H9 (cell line): ENCODE measurements at regions not wholly inside any gene's neighbourhood (a gene's known extent, or its start where the extent isn't known, plus 50 kb on each side); places are given as distances from the start of the nearest gene placed in this dataset.

ENCODE experiments used
- DNase-seq: peaks from one replicate; pipeline ENCODE4 v3.0.0-alpha.2; 2017
- H2AFZ ChIP-seq: one replicate; pipeline ENCODE4 v1.6.1; 2013; ENCODE audit warnings: mild to moderate bottlenecking, low read length, control low read depth, moderate library complexity
- H2AK5ac ChIP-seq: 2 replicates; pipeline ENCODE4 v1.6.1; 2013; ENCODE audit warnings: low read length, control low read depth, mixed read lengths; ENCODE audit not compliant: insufficient read length
- H2BK120ac ChIP-seq: one replicate; pipeline ENCODE4 v1.6.1; 2013; ENCODE audit warnings: low read depth, mild to moderate bottlenecking, low read length, control low read depth, inconsistent platforms; ENCODE audit not compliant: poor library complexity, severe bottlenecking
- H2BK12ac ChIP-seq: 2 replicates; pipeline ENCODE4 v1.6.1; 2013; ENCODE audit warnings: low read length, control low read depth, mixed read lengths, low read depth; ENCODE audit not compliant: insufficient read length
- H2BK15ac ChIP-seq: 2 replicates; pipeline ENCODE4 v1.6.1; 2013; ENCODE audit warnings: low read depth, low read length, control low read depth
- H2BK20ac ChIP-seq: one replicate; pipeline ENCODE4 v1.6.1; 2013; ENCODE audit warnings: low read depth, mild to moderate bottlenecking, low read length, control low read depth, inconsistent platforms; ENCODE audit not compliant: poor library complexity, severe bottlenecking
- H2BK5ac ChIP-seq: 2 replicates; pipeline ENCODE4 v1.6.1; 2013; ENCODE audit warnings: low read length, control low read depth, mixed read lengths; ENCODE audit not compliant: insufficient read length
- H3K14ac ChIP-seq: 2 replicates; pipeline ENCODE4 v1.6.1; 2013; ENCODE audit warnings: low read length, control low read depth; ENCODE audit not compliant: insufficient read depth
- H3K18ac ChIP-seq: 2 replicates; pipeline ENCODE4 v1.6.1; 2013; ENCODE audit warnings: low read depth, mild to moderate bottlenecking, mixed read lengths, low read length, control low read depth; ENCODE audit not compliant: insufficient read length
- H3K23ac ChIP-seq: 2 replicates; pipeline ENCODE4 v1.6.1; 2013; ENCODE audit warnings: low read length, control low read depth, mixed read lengths, low read depth; ENCODE audit not compliant: insufficient read length
- H3K23me2 ChIP-seq: 2 replicates; pipeline ENCODE4 v1.6.1; 2013; ENCODE audit warnings: low read depth, mild to moderate bottlenecking, mixed read lengths, low read length, control low read depth; ENCODE audit not compliant: insufficient read length, poor library complexity, severe bottlenecking
- H3K27ac ChIP-seq: 2 replicates; pipeline ENCODE4 v1.5.1; 2013; ENCODE audit warnings: low read length, control low read depth, mixed read lengths, low read depth; ENCODE audit not compliant: insufficient read length
- H3K27me3 ChIP-seq: 2 replicates; pipeline ENCODE4 v1.6.1; 2013; ENCODE audit warnings: low read length, control low read depth, inconsistent platforms; ENCODE audit not compliant: insufficient read depth
- H3K4ac ChIP-seq: 2 replicates; pipeline ENCODE4 v1.6.1; 2013; ENCODE audit warnings: low read depth, mild to moderate bottlenecking, control low read depth, inconsistent platforms, low read length, moderate library complexity
- H3K4me1 ChIP-seq: 2 replicates; pipeline ENCODE4 v1.6.1; 2013; ENCODE audit warnings: low read length, control low read depth, inconsistent platforms; ENCODE audit not compliant: insufficient read depth
- H3K4me2 ChIP-seq: 2 replicates; pipeline ENCODE4 v1.6.1; 2013; ENCODE audit warnings: low read length, control low read depth, mixed read lengths; ENCODE audit not compliant: insufficient read length, insufficient read depth
- H3K56ac ChIP-seq: 2 replicates; pipeline ENCODE4 v1.6.1; 2013; ENCODE audit warnings: low read depth, mild to moderate bottlenecking, mixed read lengths, low read length, control low read depth; ENCODE audit not compliant: insufficient read length
- H3K79me1 ChIP-seq: 2 replicates; pipeline ENCODE4 v1.6.1; 2013; ENCODE audit warnings: low read depth, mild to moderate bottlenecking, moderate library complexity, low read length, control low read depth, inconsistent platforms; ENCODE audit not compliant: insufficient read depth, poor library complexity, severe bottlenecking
- H3K79me2 ChIP-seq: 2 replicates; pipeline ENCODE4 v1.6.1; 2013; ENCODE audit warnings: low read length, control low read depth, inconsistent platforms; ENCODE audit not compliant: insufficient read depth
- H3K9ac ChIP-seq: 2 replicates; pipeline ENCODE4 v1.6.1; 2013; ENCODE audit warnings: low read length, control low read depth, mixed read lengths; ENCODE audit not compliant: insufficient read length; ENCODE audit errors: extremely low read depth
- H3K9me3 ChIP-seq: one replicate; pipeline ENCODE4 v1.6.1; 2013; ENCODE audit warnings: low read depth, low read length, inconsistent platforms; ENCODE audit not compliant: control insufficient read depth
- H3T11ph ChIP-seq: one replicate; pipeline ENCODE4 v1.6.1; 2013; ENCODE audit warnings: mild to moderate bottlenecking, low read length, control low read depth, inconsistent platforms
- H4K20me1 ChIP-seq: one replicate; pipeline ENCODE4 v1.6.1; 2013; ENCODE audit not compliant: control insufficient read depth, insufficient read length, insufficient read depth
- H4K5ac ChIP-seq: 2 replicates; pipeline ENCODE4 v1.6.1; 2013; ENCODE audit warnings: low read depth, mild to moderate bottlenecking, mixed read lengths, low read length, control low read depth; ENCODE audit not compliant: insufficient read length
- H4K8ac ChIP-seq: replicated peaks from 2 replicates; pipeline ENCODE4 v1.6.1; 2013; ENCODE audit warnings: low read length, control low read depth, mixed read lengths, low read depth; ENCODE audit not compliant: insufficient read length
- H4K91ac ChIP-seq: 2 replicates; pipeline ENCODE4 v1.6.1; 2013; ENCODE audit warnings: low read depth, mild to moderate bottlenecking, moderate library complexity, mixed read lengths, low read length, control low read depth; ENCODE audit not compliant: insufficient read length
- H3K27ac Mint-ChIP-seq, 3 experiments: 2 replicates in 2 of 3; 3 replicates in 1 of 3; pipeline ENCODE4 v1.8.0; 2020 to 2021; ENCODE audit warnings: mixed read lengths in 3 of 3, mild to moderate bottlenecking in 1 of 3, moderate library complexity in 1 of 3
- H3K27me3 Mint-ChIP-seq: 2 replicates; pipeline ENCODE4 v1.8.0; 2021; ENCODE audit warnings: low read depth, mild to moderate bottlenecking, moderate library complexity, mixed read lengths
- H3K36me3 Mint-ChIP-seq, 3 experiments: 2 replicates in 2 of 3; 3 replicates in 1 of 3; pipeline ENCODE4 v1.8.0; 2020 to 2021; ENCODE audit warnings: low read depth in 3 of 3, mixed read lengths in 3 of 3; ENCODE audit not compliant: insufficient read depth in 1 of 3
- H3K4me1 Mint-ChIP-seq, 2 experiments: 2 replicates each; pipeline ENCODE4 v1.8.0; 2020; ENCODE audit warnings: mixed read lengths in 2 of 2
- H3K4me3 Mint-ChIP-seq, 2 experiments: 2 replicates in 1 of 2; 3 replicates in 1 of 2; pipeline ENCODE4 v1.8.0; 2020 to 2021; ENCODE audit warnings: mild to moderate bottlenecking in 2 of 2, mixed read lengths in 2 of 2, moderate library complexity in 1 of 2
- H3K9me3 Mint-ChIP-seq, 2 experiments: 2 replicates in 1 of 2; 3 replicates in 1 of 2; pipeline ENCODE4 v1.8.0; 2020; ENCODE audit warnings: mild to moderate bottlenecking in 2 of 2, mixed read lengths in 2 of 2, moderate library complexity in 1 of 2
- TF ChIP-seq, protein P1 (sequence below): fragments of 200-600 bp; sonication (generic); conservative IDR thresholded peaks from 3 replicates; pipeline ENCODE4 v1.8.0; 2021; ENCODE audit warnings: antibody characterized with exemption, mild to moderate bottlenecking

DNA sequence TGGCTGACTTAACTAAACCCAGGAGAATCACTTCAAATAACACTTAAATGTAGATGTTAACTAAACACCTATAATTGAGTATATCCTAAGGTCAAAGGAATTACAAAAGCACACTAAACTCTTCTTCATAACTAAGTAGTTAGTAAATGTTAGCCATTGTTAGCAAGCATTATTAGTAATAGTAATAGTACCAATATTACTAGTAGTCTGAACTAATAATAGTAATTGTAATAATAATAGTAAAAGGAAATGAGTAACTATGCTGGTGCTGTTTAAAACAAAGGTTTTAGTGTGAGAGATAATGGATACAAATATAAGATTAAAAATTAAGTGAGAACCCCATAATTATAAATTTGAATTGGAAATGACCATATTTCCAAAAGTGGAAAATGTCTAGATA, 641.9 kb upstream of the RORB start:
- H3K4me1 ChIP-seq, result no peaks in the 10 kb centered on the region
- no peak overlapping the region for H3K4me3 Mint-ChIP-seq

More for the DNA sequence above, 641.9 kb upstream of the RORB start:
- Histone ChIP-seq H4K8ac (no peak overlapping the region), H3K14ac (no peak overlapping the region), H2AFZ (no peak overlapping the region), H2BK12ac (no peak overlapping the region), H3K23me2 (no peaks in the 10 kb centered on the region), H3K56ac (no peak overlapping the region), H4K20me1 (no peaks in the 10 kb centered on the region), H2BK5ac (no peak overlapping the region), H2AK5ac (no peak overlapping the region), H2BK15ac (no peak overlapping the region), H3K18ac (no peak overlapping the region), H3K9me3 (no peaks in the 10 kb centered on the region), H3K27ac (no peak overlapping the region), H3K79me2 (no peaks in the 10 kb centered on the region), H2BK20ac (no peak overlapping the region), H4K91ac (no peak overlapping the region), H3K23ac (no peak overlapping the region), H3K4ac (no peak overlapping the region), H3K4me2 (no peak overlapping the region), H3T11ph (no peak overlapping the region), H3K9ac (no peak overlapping the region), H3K79me1 (no peaks in the 10 kb centered on the region), H3K27me3 (no peaks in the 10 kb centered on the region), H2BK120ac (no peak overlapping the region), H4K5ac (no peak overlapping the region)
- Mint-ChIP-seq H3K27me3 (no peaks in the 10 kb centered on the region), H3K4me1 (no peaks in the 10 kb centered on the region), H3K9me3 (peaks cover 0 to 2% of the 10 kb centered on the region in 2 experiments; a peak in 1 of 5 replicates), H3K27ac (no peak overlapping the region), H3K36me3 (peaks cover 0 to 4% (median 4%) of the 10 kb centered on the region in 3 experiments; a peak in 4 of 7 replicates)
- TF ChIP-seq, protein P1, sequence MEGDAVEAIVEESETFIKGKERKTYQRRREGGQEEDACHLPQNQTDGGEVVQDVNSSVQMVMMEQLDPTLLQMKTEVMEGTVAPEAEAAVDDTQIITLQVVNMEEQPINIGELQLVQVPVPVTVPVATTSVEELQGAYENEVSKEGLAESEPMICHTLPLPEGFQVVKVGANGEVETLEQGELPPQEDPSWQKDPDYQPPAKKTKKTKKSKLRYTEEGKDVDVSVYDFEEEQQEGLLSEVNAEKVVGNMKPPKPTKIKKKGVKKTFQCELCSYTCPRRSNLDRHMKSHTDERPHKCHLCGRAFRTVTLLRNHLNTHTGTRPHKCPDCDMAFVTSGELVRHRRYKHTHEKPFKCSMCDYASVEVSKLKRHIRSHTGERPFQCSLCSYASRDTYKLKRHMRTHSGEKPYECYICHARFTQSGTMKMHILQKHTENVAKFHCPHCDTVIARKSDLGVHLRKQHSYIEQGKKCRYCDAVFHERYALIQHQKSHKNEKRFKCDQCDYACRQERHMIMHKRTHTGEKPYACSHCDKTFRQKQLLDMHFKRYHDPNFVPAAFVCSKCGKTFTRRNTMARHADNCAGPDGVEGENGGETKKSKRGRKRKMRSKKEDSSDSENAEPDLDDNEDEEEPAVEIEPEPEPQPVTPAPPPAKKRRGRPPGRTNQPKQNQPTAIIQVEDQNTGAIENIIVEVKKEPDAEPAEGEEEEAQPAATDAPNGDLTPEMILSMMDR, result no peak
- no peak for DNase-seq
